Hematopoietic multipotent progenitor cell treated with erythropoietin and hydrocortisone succinate and interleukin-3 and kit ligand, for 4 days (in vitro differentiated cells): ENCODE measurements at regions not wholly inside any gene's neighbourhood (a gene's known extent, or its start where the extent isn't known, plus 50 kb on each side); places are given as distances from the start of the nearest gene placed in this dataset.

Experiments
- DNase-seq: peaks from one replicate; pipeline ENCODE4 v3.0.0-alpha.2; 2015

DNA sequence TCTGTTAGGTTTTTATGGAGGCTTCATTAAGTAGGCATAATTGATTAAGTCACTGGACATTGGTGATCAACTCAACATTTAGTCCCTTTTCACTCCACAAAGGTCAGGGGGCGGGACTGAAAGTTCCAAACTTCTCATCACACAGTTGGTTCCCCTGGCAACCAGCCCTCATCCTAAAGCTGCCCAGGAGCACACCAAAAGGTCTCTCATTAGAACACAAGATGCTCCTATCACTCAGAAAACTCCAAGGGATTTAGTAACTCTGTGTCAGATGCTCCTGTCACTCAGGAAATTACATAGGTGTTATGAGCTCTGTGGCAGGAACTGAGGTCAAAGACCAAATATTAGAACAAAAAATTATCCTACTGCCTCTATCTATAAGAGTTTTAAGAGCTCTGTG, 321.5 kb downstream of the OTOL1 start:
- no peak for DNase-seq

DNA sequence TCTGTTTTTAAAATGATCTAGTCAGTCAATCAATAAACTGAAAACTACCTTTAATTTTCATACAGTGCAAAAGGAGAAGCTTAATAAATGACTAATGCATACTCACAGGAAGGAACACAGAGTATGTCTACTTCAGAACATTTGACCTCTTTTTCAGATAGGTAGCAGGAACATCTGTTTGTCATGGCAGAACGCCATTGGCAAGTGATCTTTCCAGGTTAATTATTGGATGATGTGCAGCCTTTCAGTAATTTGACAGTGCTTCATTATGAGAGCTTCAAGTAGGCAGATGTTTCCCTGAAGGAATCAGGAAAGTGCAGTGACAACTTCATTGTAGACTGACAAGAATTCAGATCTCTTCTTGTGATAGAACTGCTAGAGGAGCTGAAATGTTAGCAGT, 325.0 kb downstream of the OTOL1 start:
- no peak for DNase-seq

DNA sequence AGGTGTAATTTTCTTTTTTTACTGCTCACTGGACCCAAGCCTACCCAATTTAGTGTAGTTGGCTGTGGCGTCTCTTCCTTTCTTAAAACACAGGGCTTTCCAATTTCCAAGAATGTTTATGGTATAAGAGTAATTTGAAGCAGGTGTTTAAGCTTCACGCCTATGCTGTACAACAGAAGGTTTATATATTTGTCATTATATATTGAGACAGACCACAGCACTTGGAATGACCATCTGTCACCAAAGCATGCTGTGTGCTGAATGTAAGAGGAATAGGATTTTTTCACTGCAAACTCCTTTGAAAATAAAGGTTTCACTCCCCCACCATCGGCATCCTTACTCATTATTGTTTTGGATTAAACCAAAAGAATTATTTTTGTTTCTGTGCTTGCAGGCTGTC, 325.7 kb downstream of the OTOL1 start:
- DNase-seq = no peak

DNA sequence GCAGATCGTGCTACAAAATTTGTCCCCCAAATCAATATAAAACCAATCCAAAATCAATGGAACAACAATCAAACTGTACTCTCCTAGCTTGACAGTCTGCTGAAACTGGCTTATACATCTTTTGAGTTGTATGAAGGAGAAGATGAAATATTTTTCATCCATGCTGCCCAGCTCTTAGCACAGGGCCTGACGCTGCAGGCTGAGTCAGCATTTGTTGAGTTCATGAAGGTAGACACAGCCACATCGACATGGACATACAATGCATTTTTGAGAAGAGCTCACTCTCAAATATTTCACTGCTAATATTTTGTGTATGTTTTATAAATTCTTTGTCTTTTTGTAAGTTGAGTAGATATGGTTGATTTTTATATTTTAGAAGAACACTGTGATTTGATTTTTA, 327.3 kb downstream of the OTOL1 start:
- no peak for DNase-seq

DNA sequence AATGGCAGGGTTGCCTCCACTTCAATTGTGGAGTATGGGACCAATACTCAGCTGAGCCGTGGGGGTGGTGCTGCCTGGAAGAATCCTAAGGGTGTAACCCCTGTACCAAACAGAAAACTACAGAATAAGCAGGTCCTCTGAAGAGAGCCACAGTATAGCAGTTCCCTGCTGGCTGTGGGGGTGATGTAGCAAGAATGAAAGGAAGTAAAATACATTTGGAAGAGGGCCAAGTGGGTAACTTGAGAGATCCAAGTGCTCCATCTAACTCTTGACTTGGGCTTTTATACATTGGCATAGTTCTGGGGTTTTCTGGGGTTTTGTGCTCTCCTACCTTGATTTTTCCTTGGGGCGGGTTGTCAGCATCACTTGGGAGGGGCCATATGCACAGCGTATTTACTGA, 341.4 kb downstream of the OTOL1 start:
- peak; percentile 60 for DNase-seq

DNA sequence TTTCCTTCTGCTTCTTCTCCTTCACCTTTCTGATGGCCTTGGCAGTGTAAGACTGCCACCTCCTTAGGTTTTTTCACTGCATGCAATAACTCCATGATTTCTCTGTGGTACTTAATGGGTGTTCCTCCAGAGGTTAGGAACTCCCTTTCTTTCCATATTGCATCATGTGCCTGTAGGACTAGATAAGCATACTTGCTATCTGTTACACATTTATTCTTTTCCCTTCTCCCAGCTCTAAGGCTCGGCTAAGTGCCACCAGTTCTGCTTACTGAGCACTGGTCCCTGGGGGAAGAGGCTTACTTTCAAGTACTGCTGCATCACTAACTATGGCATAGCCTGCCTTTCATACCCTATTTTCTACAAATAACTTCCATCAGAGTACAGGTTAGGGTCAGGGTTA, 351.8 kb downstream of the OTOL1 start:
- DNase-seq = peak; percentile 8

DNA sequence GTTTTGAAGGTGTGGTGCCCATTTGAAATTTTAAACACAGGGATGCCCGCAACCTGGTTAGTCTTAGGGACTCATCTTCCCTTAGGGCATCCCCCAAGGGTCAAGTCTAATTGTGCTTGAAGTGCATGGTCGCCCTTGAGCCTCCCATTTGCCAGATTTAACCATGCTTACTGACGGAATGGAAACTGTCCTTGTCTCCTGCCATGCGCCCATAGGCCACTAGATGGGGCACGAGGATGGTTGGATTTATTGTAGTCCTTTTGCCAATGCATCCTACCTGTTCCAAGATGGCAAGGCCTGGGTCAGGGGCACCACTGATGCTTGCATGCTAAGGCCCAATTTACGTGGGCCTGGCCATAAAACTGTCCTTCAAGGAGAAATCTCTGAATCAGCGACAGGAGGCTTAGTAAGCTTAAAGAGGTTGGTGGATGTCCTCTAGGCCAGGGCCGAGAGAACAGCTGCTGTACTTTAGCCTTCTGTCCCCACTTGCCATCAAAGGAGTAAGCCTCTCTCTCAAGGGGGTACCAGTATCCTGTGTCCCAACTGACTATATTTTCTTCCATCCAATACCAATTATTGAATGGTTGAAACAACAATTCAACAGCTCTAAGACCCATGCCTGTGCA, 355.4 kb downstream of the OTOL1 start:
- DNase-seq = peak; percentile 71

DNA sequence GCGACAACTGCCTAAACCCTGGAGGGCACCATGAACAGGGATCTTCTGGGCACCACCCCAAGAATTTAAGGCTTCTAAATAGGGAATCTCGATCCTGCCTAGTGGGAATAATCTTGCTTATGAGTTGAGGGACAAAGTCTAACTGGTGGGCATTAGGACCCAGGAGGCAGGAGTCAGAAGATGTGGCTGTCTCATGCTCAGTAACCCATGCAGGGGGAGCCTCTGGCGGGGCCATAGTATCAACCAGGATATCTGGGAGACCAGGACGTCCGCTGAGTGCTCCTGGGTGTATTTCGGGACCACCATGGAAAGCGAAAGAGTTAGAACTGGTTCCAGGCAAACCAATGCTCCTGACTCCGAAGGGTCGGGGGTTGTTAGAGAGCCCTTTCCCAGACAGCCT, 356.1 kb downstream of the OTOL1 start:
- DNase-seq = no peak

DNA sequence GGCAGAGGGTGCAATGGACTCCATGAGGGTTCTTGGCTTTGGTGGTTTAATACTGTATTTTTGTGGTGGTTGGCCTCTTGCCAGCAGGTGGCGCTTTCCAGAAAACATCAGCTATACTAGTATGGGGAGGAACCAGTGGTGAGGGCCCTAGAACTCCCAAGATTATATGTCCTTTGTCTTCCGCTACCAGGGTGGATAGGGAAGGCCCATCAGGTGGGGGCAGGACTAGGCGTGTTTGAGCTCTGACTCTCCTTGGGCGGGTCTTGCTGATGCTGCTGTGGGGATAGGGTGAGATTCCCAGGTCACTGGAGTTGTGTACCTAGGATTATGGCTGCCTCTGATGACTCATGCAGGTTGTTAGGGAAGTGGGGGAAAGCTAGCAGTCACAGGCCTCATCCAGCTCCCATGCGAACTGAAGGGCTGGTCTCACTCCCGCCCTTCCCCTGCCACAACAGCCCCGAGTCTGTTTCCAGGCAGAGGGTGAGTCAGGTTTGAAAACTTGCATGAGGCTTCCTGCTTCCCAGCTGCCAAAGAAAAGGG, 357.7 kb downstream of the OTOL1 start:
- peak; percentile 61 for DNase-seq

DNA sequence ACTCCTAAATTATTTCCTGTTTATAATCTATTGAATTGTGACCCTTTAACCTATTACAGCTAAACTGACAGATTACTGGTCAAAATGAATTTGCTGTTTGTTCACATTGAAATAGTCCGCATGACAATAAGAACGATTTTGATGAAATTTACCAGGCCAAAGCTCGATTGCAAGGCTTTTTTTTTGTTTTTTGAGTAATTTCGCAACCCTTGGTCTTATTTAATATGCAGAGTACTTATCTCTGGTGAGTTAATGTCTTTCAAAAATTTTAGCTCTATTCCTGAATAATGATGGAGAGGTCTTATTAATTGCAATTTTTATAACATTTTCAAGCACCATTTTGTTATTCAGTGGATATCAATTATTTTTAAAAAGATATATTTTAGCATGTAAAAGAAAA, 362.4 kb downstream of the OTOL1 start:
- DNase-seq = no peak

DNA sequence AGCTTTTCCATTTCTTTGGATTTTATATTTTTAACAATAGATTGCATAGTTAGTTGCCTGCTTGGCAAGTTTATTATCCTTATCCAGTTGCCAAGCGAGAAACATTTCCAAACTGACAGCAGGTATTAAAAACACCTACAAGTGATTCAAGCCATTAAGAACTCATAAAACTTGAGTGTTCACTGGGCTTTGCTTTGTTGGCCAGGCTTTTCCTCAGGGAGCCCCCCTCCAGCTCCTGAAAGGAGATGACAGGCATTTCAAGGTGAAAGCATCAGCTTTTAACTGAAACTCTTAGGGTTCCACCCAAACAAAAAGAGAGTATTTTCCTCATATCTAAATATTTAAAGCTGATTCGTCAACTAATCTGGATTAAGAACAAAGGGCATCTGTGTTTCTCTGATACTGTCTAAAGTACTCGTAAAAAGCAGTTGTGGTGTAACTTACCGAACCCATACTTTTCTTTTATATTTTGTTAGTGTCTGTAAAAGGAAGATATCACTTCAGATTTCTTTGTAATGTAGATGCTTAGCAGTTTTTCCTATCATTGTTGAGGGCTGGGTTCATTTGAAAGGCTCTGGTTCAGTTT, 363.4 kb downstream of the OTOL1 start:
- DNase-seq = peak; percentile 22

DNA sequence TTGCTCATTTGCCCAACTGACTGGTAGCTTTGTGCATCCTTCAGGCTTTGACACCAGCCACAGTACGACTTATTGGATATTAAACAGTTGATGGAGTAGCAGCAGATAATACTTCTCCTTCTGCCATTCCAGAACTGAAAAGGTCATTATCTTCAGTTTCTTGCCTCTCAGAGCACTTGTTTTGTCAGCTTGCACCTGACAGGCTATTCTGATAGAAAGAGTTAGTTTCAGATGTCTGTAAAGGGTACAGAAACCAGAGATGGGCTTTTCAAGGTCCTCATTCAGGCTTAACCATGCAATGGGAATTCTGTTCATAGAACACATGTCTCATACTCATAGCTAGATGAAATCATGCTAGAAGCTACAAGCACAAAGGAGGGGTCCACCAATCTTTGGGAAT, 367.2 kb downstream of the OTOL1 start:
- DNase-seq = no peak

DNA sequence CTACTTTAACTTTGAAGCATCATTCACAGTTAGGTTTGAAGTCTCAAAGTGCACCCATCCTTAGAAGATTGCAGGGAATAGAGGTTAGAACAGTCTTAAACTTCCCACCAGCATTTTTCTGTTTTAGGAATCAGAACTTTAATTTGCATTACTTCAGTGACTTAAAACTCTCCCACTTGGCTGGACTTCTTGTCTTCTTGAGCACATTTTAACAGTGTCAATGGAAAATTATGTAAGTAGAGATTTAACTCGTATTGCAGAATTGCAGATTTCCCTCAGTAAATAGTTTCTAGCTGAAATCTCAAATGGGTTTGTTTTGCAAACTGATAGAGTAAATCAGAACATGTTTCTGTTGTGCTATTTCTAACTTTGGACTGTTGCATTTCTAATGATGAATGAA, 369.6 kb downstream of the OTOL1 start:
- no peak for DNase-seq

DNA sequence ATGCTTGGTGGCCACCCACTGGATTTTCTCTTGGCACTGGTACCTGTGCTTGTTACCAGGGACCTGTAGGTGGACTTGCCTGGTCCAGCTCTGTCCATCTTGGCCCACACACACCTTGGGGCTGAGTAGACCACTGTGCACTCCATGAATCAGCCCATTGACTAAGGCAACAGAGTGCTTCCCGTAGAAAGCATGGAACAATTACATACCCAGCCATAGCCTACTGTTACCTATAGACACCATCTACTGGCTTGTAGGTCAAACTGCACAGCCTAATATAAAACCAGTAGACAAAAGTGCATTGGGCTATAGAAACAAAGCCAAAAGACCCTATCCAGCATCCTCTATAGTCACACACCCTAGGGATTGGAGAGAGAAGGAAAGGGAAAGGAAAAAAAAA, 378.9 kb downstream of the OTOL1 start:
- no peak for DNase-seq

DNA sequence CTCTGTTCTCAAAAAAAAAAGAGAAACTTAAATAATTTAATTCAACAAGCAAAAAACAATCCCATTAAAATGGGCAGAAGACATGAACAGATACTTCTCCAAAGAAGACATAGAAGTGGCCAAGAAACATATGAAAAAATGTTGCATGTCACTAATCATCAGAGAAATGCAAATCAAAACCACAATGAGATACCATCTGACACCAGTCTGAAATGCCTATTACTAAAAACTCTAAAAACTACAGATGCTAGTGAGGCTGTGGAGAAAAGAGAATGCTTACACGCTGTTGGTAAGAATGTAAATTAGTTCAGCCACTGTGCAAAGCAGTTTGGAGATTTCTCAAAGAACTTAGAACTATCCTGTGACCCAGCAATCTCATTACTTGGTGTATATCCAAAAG, 382.9 kb downstream of the OTOL1 start:
- peak; percentile 11 for DNase-seq

DNA sequence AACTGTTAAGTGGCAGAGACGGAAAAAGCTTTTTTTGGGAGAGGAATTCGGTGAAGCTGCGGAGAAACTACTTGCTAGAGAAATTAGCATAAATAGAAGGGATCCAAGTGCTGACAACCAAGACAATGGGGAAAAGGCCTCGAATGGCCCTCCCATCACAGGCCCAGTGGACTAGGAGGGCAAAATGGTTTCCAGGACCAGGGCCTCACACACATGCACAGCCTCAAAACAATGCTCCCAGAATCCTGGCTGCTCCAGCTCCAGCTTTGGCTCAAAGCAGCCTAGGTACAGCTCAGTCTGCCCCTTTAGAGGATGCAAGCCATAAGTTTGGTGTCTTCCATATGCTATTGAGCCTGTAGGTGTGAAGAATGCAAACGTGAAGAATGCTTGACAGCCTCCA, 388.2 kb downstream of the OTOL1 start:
- DNase-seq = no peak

DNA sequence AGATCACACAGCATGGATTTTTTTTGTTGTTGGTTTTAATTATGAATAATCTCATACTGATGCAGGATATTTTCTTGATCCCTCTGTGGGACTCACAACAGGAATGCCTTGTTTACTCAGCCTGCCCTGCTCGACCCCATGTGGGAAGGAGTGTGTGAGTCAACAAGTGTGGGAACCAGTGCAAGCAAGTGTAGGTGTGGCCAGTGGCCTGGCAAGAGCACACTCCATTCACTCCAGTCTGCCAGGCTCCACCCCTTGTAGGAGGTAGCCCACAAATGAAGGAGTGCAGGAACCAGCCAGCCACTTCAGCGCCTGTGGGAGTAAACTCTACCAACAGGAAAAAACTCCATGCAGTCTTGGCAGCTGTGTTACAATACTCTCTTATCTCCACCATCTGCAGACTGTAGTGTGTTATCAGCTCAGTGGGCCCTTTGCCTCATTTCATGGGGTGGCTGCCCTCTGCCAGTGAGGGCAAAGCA, 393.6 kb downstream of the OTOL1 start:
- DNase-seq = peak; percentile 24

DNA sequence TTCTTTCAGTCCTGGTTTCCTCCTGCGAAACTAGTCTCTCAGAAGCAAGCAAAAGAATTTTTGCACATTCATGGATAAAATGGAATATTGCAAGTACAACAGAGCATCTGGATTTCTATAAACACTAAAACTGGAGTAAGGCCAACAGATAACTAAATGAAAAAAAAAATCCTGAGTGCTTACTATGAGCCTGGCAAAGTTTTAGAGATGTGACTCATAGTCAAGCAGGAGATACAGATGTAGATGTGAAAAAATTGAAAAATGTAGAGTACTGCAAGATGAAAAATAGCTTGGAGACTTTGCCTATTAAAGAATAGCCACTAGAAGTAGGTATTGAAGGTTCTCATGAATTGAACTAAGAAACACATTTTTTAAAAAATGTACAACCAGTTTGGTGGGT, 397.4 kb downstream of the OTOL1 start:
- no peak for DNase-seq

DNA sequence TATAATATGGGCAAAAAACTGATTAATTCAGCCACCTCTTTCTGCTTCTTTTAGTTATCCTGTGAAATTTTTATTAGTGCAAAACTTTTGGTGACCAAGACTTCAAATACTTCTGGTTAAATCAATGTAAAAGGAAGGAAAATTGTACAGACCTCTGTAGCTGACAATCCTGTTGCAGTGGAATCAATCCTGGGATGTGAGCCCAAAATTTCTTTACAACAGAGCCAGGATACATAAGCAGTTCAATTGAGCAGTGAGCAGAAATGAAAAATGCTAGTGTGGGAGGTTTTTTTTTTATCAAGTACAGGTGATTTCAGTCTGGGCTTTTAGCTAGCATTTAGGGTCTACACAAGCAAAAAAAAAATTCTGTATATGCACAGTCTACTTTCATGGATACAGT, 398.0 kb downstream of the OTOL1 start:
- DNase-seq = no peak

DNA sequence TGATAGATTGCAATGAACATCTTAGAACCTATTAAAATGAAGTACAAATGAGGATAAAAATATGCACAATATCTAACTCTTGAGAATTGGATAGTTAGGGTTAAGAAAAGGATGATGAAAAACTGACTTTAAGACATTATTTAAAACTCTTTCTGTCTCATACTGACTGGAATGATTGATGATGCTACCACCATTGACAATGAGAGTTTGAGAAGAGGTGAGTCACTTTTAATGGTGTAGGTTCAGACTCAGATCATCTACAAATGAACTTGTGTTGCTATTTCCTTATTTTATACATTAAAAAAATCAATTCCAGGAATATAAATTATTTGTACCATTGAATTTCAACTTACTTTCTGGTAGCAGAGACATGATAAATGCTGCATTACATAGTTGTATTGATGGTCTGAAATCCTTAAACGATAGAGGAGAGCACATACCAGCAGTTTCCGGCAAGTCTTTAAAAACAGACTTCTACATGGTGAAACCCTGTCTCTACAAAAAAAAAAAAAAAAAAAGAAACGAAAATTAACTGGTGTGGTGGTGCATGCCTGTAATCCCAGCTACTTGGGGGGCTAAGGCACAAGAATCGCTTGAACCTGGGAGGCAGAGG, 409.0 kb downstream of the OTOL1 start:
- DNase-seq = no peak

DNA sequence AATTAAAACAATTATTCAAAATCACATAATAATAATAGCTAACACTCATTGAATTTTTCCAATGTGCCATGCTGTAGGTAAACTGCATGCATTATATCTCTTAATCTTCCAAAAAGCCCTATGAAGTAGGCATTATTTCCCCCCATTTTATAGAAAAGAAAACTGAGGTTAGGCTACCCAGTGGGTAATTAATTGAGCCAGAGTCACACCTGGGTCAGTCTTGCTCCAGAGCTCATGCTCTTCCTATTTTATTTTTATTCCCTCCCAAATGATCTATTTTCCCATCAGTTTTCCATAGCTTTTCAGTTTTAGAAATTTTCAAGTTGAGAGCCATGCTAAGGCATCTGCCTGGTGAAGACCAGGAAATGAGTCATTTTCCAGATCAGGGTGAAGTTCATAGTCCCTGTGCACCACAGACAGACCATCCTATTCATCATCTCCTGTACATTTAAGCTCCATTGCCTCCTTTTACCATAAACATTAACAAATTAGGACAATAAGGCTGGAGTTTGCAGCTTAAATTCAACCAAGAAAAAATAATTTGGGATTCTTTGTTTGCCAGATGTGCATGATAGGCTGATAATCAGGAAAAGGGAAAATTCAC, 417.3 kb downstream of the OTOL1 start:
- DNase-seq = peak; percentile 21

DNA sequence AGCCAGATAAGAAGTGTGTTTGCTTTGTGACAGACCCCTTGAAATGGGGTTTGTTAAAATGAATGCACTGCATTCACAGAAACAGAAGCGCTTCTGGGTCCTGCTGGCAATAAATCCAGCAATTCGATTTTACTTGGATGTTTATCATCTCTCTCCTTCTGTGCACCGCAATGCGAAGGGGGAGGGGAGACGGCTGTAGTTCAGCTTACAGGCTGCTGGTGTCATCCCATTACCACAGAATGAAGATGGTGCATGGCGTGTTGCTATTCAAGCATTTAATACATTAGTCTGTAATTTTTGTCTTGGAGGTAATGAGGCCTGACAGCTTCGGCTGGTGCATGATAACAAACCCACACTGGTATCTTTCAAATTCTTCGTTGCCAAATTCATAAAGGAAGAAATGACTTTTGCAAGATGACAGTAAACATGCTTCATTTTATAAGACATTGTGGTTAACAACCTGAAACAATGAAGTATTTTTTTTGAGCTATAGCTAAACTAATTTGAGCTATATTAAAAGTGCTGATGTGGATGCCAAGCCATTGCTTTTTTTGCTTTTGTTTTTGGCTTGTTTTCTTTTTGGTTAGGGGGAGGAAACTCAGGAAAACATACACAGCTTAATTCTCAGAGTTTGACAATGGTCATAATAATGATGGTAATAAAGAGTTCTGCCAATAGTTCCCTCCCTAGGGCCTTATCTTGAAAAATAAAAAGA, 418.3 kb downstream of the OTOL1 start:
- DNase-seq = peak; percentile 94

DNA sequence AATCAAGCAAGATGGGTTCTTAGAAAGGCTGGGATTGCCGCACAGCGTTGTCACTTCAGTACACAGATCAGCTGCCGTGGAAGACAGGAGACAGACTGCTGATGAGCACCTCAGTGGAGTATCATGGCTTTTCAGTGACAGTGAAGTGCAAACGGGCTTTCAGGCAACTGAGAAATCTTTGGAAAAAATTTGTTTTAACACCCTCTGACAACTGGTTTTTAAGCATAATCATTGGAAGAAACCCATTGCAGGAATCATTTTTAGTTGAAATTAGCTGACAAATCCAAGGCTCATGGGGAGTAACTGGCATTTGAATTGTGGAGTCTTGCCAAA, 418.8 kb downstream of the OTOL1 start:
- peak; percentile 16 for DNase-seq

DNA sequence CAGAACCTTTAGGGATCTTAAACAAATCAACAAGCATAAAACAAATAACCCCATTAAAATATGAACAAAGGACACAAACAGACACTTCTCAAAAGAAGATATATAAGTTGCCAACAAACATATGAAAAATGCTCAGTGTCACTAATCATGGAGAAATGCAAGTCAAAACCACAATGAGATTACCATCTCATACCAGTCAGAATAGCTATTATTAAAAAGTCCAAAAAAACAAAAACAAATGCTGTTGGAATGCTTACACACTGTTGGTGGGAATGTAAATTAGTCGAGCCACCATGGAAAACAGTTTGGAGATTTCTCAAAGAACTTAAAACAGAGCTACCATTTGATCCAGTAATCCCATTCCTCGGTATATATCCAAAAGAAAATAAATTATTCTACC, 423.6 kb downstream of the OTOL1 start:
- no peak for DNase-seq
